ENCODE measurements at regions not wholly inside any gene's neighbourhood (a gene's known extent, or its start where the extent isn't known, plus 50 kb on each side); places are given as distances from the start of the nearest gene placed in this dataset.

- TF ChIP-seq POLR2A (IDR thresholded peaks at IDR 0.05; ENCODE audit: low read depth, low read length) (no peak), CTCF (conservative IDR thresholded peaks at IDR 0.05; ENCODE audit: low read depth, low read length) (no peak), RFX5 (IDR thresholded peaks at IDR 0.05; ENCODE audit: low read depth, low read length) (no peak), USF2 (IDR thresholded peaks at IDR 0.05; ENCODE audit: low read depth, low read length) (no peak), MAZ (IDR thresholded peaks at IDR 0.05; ENCODE audit: borderline replicate concordance, low read depth, low read length) (no peak), BHLHE40 (IDR thresholded peaks at IDR 0.05; ENCODE audit: low read depth, low read length) (no peak), RCOR1 (IDR thresholded peaks at IDR 0.05; ENCODE audit: insufficient replicate concordance, low read length) (no peak), RAD21 (IDR thresholded peaks at IDR 0.05; ENCODE audit: low read length) (no peak), MXI1 (IDR thresholded peaks at IDR 0.05; ENCODE audit: borderline replicate concordance, low read depth, low read length) (no peak), NFE2L2 (IDR thresholded peaks at IDR 0.05; ENCODE audit: low read depth, low read length) (no peak), MAFK (IDR thresholded peaks at IDR 0.05; ENCODE audit: low read depth, low read length) (no peak), SMC3 (IDR thresholded peaks at IDR 0.05; ENCODE audit: low read depth, low read length) (no peak)
These were observed 800.9 kb downstream of the BRD1 start for GRCh38 chr22:49026494-49027367.

Data from IMR-90 (cell line).